PFSK-1 (cell line): ENCODE measurements at regions not wholly inside any gene's neighbourhood (a gene's known extent, or its start where the extent isn't known, plus 50 kb on each side); places are given as distances from the start of the nearest gene placed in this dataset.

Source experiments
- FOXP2 ChIP-seq: optimal IDR thresholded peaks from 2 replicates; pipeline ENCODE3; 2011; ENCODE audit warnings: borderline replicate concordance, control low read depth, inconsistent platforms; ENCODE audit not compliant: insufficient read depth; ENCODE audit errors: extremely low read length, extremely low read depth
- POLR2AphosphoS5 ChIP-seq: IDR thresholded peaks from 2 replicates; pipeline ENCODE4 v1.6.1; 2012; ENCODE audit warnings: low read depth, mild to moderate bottlenecking, control low read depth, low read length, moderate library complexity
- SIN3A ChIP-seq: IDR thresholded peaks from 2 replicates; pipeline ENCODE4 v1.6.1; 2012; ENCODE audit warnings: mild to moderate bottlenecking, low read length, moderate library complexity, borderline replicate concordance; ENCODE audit not compliant: insufficient read depth
- TAF1 ChIP-seq: IDR thresholded peaks from 2 replicates; pipeline ENCODE4 v1.6.1; 2012; ENCODE audit warnings: low read length, control low read depth, borderline replicate concordance; ENCODE audit not compliant: insufficient read depth
- TF ChIP-seq, protein P1 (sequence below), 2 experiments: IDR thresholded peaks; 2 replicates each; pipeline versions ENCODE4 v1.6.1 to v1.8.0; 2011 to 2012; ENCODE audit warnings: low read depth in 2 of 2, low read length in 2 of 2, control low read depth in 1 of 2, inconsistent platforms in 1 of 2, mild to moderate bottlenecking in 1 of 2, moderate library complexity in 1 of 2; ENCODE audit not compliant: insufficient read depth in 1 of 2

DNA sequence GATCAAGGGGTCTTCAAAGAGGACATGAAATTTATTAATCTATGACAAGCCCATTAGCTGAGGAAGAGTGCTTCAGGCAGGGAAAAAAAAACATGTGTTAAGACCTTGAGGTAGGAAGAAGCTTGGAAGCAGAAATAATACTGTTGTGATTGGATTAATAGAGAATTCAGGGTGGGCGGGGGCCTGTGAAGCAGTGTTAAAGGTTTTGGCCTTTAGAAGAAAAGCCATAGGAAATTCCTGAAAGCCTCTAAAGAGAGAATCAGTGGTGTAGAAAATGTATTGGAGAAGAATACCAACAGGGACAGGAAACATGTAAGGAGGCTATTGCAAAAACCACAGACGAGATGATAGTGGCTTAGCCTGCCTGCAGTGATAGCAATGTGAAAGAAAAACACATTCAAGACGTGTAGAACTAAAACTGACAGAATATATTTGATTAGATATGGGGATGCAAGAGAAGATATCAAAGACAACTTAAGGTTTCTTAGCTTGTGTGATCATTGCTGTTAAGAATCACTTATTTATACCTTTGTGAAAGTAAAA is 404.4 kb upstream of the ANO3 start:
- no peak for TF ChIP-seq TAF1
- TF ChIP-seq, protein P1, sequence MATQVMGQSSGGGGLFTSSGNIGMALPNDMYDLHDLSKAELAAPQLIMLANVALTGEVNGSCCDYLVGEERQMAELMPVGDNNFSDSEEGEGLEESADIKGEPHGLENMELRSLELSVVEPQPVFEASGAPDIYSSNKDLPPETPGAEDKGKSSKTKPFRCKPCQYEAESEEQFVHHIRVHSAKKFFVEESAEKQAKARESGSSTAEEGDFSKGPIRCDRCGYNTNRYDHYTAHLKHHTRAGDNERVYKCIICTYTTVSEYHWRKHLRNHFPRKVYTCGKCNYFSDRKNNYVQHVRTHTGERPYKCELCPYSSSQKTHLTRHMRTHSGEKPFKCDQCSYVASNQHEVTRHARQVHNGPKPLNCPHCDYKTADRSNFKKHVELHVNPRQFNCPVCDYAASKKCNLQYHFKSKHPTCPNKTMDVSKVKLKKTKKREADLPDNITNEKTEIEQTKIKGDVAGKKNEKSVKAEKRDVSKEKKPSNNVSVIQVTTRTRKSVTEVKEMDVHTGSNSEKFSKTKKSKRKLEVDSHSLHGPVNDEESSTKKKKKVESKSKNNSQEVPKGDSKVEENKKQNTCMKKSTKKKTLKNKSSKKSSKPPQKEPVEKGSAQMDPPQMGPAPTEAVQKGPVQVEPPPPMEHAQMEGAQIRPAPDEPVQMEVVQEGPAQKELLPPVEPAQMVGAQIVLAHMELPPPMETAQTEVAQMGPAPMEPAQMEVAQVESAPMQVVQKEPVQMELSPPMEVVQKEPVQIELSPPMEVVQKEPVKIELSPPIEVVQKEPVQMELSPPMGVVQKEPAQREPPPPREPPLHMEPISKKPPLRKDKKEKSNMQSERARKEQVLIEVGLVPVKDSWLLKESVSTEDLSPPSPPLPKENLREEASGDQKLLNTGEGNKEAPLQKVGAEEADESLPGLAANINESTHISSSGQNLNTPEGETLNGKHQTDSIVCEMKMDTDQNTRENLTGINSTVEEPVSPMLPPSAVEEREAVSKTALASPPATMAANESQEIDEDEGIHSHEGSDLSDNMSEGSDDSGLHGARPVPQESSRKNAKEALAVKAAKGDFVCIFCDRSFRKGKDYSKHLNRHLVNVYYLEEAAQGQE (IDR thresholded peaks at IDR 0.05; ENCODE audit: insufficient read depth in 1 of 2, low read depth in 2 of 2, low read length in 2 of 2), result no peak
- no peak for TF ChIP-seq POLR2AphosphoS5
- TF ChIP-seq FOXP2, result no peak
- no peak for TF ChIP-seq SIN3A

DNA sequence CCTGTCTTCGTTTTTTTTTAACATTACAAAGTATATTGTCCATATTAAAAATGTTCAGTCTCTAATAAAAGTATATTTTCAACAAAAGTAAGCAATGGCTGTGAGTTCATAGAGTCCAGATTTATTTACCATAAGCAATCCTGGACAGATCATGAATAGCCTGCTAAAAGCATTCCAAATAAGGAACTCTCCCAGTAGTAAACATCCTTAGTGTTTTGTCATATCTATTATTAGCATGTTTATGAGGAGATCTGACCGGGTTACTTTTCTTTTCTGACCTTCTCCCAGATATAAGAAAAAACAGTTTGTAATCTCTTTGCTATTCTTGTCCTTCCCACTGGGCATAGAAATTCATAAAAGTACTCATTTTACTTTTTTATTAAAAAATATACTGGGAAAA is 403.9 kb upstream of the ANO3 start:
- TF ChIP-seq FOXP2 (no peak), POLR2AphosphoS5 (no peak), SIN3A (no peak), TAF1 (no peak)
- TF ChIP-seq, protein P1 (IDR thresholded peaks at IDR 0.05; ENCODE audit: insufficient read depth in 1 of 2, low read depth in 2 of 2, low read length in 2 of 2), result no peak

GRCh38 chr11:25938952-25939351 is 393.0 kb upstream of the ANO3 start:
- TF ChIP-seq POLR2AphosphoS5, result no peak
- TF ChIP-seq, protein P1 (IDR thresholded peaks at IDR 0.05; ENCODE audit: insufficient read depth in 1 of 2, low read depth in 2 of 2, low read length in 2 of 2), result no peak

DNA sequence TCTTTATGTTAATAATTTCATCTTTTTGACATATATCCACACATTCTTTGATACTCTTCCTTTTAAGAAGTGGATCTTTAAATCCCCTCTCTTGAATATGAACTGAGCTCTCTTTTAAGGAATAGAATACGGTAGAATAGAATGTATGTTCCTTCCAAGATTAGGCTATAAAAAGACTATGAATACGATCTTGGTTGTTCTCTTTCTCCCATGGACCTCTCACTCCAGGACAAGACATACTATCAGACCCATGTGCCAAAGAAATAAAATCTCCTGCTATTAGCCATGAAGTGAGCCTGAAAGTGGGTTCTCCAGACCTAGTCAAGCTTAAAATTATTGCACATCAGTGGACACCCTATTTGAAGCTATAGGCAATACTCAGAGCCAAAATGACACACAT is 392.2 kb upstream of the ANO3 start:
- TF ChIP-seq, protein P1 (IDR thresholded peaks at IDR 0.05; ENCODE audit: insufficient read depth in 1 of 2, low read depth in 2 of 2, low read length in 2 of 2), result no peak
- no peak for TF ChIP-seq POLR2AphosphoS5
- TF ChIP-seq TAF1, result no peak
- TF ChIP-seq SIN3A, result no peak
- TF ChIP-seq FOXP2, result no peak

GRCh38 chr11:25941353-25941752 is 390.6 kb upstream of the ANO3 start:
- TF ChIP-seq POLR2AphosphoS5 (no peak), SIN3A (no peak), FOXP2 (no peak), TAF1 (no peak)
- TF ChIP-seq, protein P1 (IDR thresholded peaks at IDR 0.05; ENCODE audit: insufficient read depth in 1 of 2, low read depth in 2 of 2, low read length in 2 of 2), result no peak
